SK-N-SH (cell line): ENCODE measurements at regions not wholly inside any gene's neighbourhood (a gene's known extent, or its start where the extent isn't known, plus 50 kb on each side); places are given as distances from the start of the nearest gene placed in this dataset.

Experiments
- ELF1 ChIP-seq: IDR thresholded peaks from 2 replicates; pipeline ENCODE4 v1.4.0; 2012
- EZH2phosphoT487 ChIP-seq: fragments of 200-600 bp; sonication (generic); IDR thresholded peaks from 2 replicates; pipeline ENCODE4 v1.6.1; 2017; ENCODE audit warnings: low read depth, mixed run types, mild to moderate bottlenecking, antibody characterized with exemption, moderate library complexity, borderline replicate concordance
- POLR2AphosphoS5 ChIP-seq: IDR thresholded peaks from 2 replicates; pipeline ENCODE4 v1.6.1; 2012; ENCODE audit warnings: low read depth, low read length
- TAF1 ChIP-seq: IDR thresholded peaks from 2 replicates; pipeline ENCODE4 v1.6.1; 2012; ENCODE audit warnings: low read depth, mild to moderate bottlenecking, low read length, moderate library complexity, borderline replicate concordance
- YY1 ChIP-seq: IDR thresholded peaks from 2 replicates; pipeline ENCODE4 v1.4.0; 2012; ENCODE audit warnings: low read depth, mild to moderate bottlenecking
- ZBTB33 ChIP-seq: IDR thresholded peaks from 2 replicates; pipeline ENCODE4 v1.4.0; 2012; ENCODE audit warnings: low read depth, borderline replicate concordance
- TF ChIP-seq, protein P1 (sequence below): IDR thresholded peaks from 2 replicates; pipeline ENCODE4 v1.4.0; 2012; ENCODE audit warnings: low read depth

DNA sequence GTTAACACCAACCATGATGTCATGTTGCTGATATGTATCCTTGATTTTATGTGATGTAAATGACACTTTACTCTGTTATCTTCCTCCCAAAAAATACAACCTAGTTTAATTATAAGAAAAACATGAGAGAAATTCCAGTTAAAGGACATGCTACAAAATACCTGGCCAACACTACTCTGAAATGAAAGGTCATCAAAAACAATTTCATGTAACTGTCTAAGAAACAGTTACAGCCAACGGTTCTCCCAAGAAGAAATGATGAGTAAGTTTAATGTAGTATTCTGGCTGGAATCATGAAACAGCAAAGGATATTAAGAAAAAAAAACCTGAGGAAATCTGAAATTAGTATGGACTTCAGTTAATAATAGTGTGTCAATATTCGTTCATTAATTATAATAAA lies 653.3 kb upstream of the FOXG1 start:
- no peak for TF ChIP-seq POLR2AphosphoS5
- no peak for TF ChIP-seq TAF1
- TF ChIP-seq ELF1: no peak
- no peak for TF ChIP-seq YY1
- TF ChIP-seq ZBTB33: no peak
- TF ChIP-seq, protein P1, sequence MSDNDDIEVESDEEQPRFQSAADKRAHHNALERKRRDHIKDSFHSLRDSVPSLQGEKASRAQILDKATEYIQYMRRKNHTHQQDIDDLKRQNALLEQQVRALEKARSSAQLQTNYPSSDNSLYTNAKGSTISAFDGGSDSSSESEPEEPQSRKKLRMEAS: no peak
- TF ChIP-seq EZH2phosphoT487: no peak
